K562 (cell line): ENCODE measurements at regions not wholly inside any gene's neighbourhood (a gene's known extent, or its start where the extent isn't known, plus 50 kb on each side); places are given as distances from the start of the nearest gene placed in this dataset.

Experiments
- ATAC-seq: fragments of 200-7000 bp; cut with Tn5 transposase; 3 replicates; pipeline ENCODE4 v1.9.1; 2020; ENCODE audit warnings: moderate library complexity
- BruUV-seq: library from RNA; stranded (reverse); fragments of 400-500 nt; replicated peaks from 2 replicates; lab custom pipeline; 2021; lab: Mats Ljungman, UMichigan
- CTCF ChIA-PET: fragments of 300-600 bp; formaldehyde crosslinking; extraction: SDS; loops from one replicate; lab custom pipeline; 2021; ENCODE audit warnings: low intra/inter-chr PET ratio; lab: Yijun Ruan, JAX
- POLR2A ChIA-PET: fragments of 300-600, 350-650 bp; sonication (Branson Sonifier 250); formaldehyde crosslinking; extraction: SDS; loops from one replicate; lab custom pipeline; 2021; ENCODE audit warnings: antibody characterized with exemption, inconsistent platforms; lab: Yijun Ruan, JAX
- DNase-seq, 4 experiments: peaks; one replicate each; pipeline versions ENCODE4 v3.0.0 to v3.0.0-alpha.2; 2011 to 2018; ENCODE audit warnings: low spot score in 3 of 4, mixed read lengths in 3 of 4; ENCODE audit errors: extremely low read depth in 1 of 4
- FAIRE-seq: peaks from 2 replicates; lab custom pipeline; 2011; peaks lifted over from hg19 to GRCh38; lab: Jason Lieb, UNC
- H2AFZ ChIP-seq: 2 replicates; pipeline ENCODE4 v1.6.0; 2011; ENCODE audit warnings: low read depth, low read length, control low read depth, inconsistent platforms
- H3K27ac ChIP-seq: fragments of 200-600 bp; 3 replicates; pipeline ENCODE4 v1.8.0; 2011; ENCODE audit warnings: low read depth, mild to moderate bottlenecking, control low read depth, inconsistent platforms, low read length, moderate library complexity, mixed read lengths; ENCODE audit errors: extremely low read depth
- H3K27me3 ChIP-seq, 2 experiments: fragments of 300-600 bp in 1 of 2; 2 replicates in 1 of 2; 3 replicates in 1 of 2; pipeline versions ENCODE4 v1.6.0 to v1.8.0; 2011; ENCODE audit warnings: inconsistent platforms in 2 of 2, low read length in 2 of 2, mild to moderate bottlenecking in 1 of 2, mixed read lengths in 1 of 2, moderate library complexity in 1 of 2; ENCODE audit not compliant: control insufficient read depth in 2 of 2, insufficient read depth in 2 of 2
- H3K36me3 ChIP-seq: fragments of 300-600 bp; 3 replicates; pipeline ENCODE4 v1.8.0; 2011; ENCODE audit warnings: mild to moderate bottlenecking, low read length, inconsistent platforms; ENCODE audit not compliant: control insufficient read depth, insufficient read depth
- H3K4me1 ChIP-seq, 2 experiments: fragments of 200-600 bp in 1 of 2; replicated peaks in 1 of 2; 2 replicates in 1 of 2; 3 replicates in 1 of 2; pipeline versions ENCODE4 v1.5.1 to v1.8.0; 2011; ENCODE audit warnings: inconsistent platforms in 2 of 2, low read length in 2 of 2, mild to moderate bottlenecking in 1 of 2, mixed read lengths in 1 of 2, moderate library complexity in 1 of 2; ENCODE audit not compliant: control insufficient read depth in 2 of 2, insufficient read depth in 2 of 2
- H3K4me2 ChIP-seq: 2 replicates; pipeline ENCODE4 v1.6.1; 2011; ENCODE audit warnings: low read length, control low read depth, inconsistent platforms, mixed read lengths; ENCODE audit not compliant: insufficient read depth
- H3K4me3 ChIP-seq: fragments of 200-600 bp; sonication (generic), shearing (Covaris generic); 2 replicates; pipeline ENCODE4 v1.5.1; 2016; ENCODE audit warnings: control low read depth, inconsistent platforms
- H3K79me2 ChIP-seq: fragments of 200-600 bp; 3 replicates; pipeline ENCODE4 v1.8.0; 2011; ENCODE audit warnings: low read length, inconsistent platforms; ENCODE audit not compliant: control insufficient read depth, insufficient read depth
- H3K9ac ChIP-seq, 2 experiments: 2 replicates each; pipeline versions ENCODE4 v1.6.0 to v1.6.1; 2011; ENCODE audit warnings: low read depth in 2 of 2, low read length in 2 of 2, control low read depth in 1 of 2, inconsistent platforms in 1 of 2, mild to moderate bottlenecking in 1 of 2, mixed read lengths in 1 of 2; ENCODE audit not compliant: insufficient read depth in 1 of 2
- H3K9me1 ChIP-seq: one replicate; pipeline ENCODE4 v1.6.0; 2011; ENCODE audit warnings: inconsistent platforms, mild to moderate bottlenecking, low read length, moderate library complexity; ENCODE audit not compliant: control insufficient read depth, insufficient read depth
- H3K9me3 ChIP-seq: replicated peaks from 2 replicates; pipeline ENCODE4 v1.5.1; 2011; ENCODE audit warnings: low read depth, low read length, inconsistent platforms; ENCODE audit not compliant: control insufficient read depth, insufficient read depth
- H4K20me1 ChIP-seq: replicated peaks from 2 replicates; pipeline ENCODE4 v1.6.1; 2011; ENCODE audit warnings: low read length, inconsistent platforms, mixed read lengths; ENCODE audit not compliant: control insufficient read depth, insufficient read depth
- BACH1 ChIP-seq: fragments of 200-800 bp; sonication (Bioruptor generic); IDR thresholded peaks from 2 replicates; pipeline ENCODE4 v1.6.1; 2016; ENCODE audit warnings: missing genetic modification characterization, missing compliant biosample characterization
- BRD9 ChIP-seq: fragments of 450-650 bp; IDR thresholded peaks from 2 replicates; pipeline ENCODE4 v1.6.1; 2018; ENCODE audit warnings: low read depth; ENCODE audit not compliant: partially characterized antibody
- FOSL1 ChIP-seq: fragments of 200-800 bp; sonication (Bioruptor generic); conservative IDR thresholded peaks from 2 replicates; pipeline ENCODE4 v1.6.1; 2016; ENCODE audit warnings: missing genetic modification characterization, missing compliant biosample characterization
- MAFG ChIP-seq: fragments of 450-650 bp; conservative IDR thresholded peaks from 2 replicates; pipeline ENCODE4 v1.6.1; 2016; ENCODE audit warnings: missing genetic modification characterization, missing compliant biosample characterization
- SRSF7 ChIP-seq: fragments of 200-400 bp; formaldehyde crosslinking; optimal IDR thresholded peaks from 2 replicates; pipeline ENCODE3; 2017; ENCODE audit warnings: mild to moderate bottlenecking, low read depth, low read length
- XRCC4 ChIP-seq: IDR thresholded peaks from one replicate; pipeline ENCODE4 v1.6.1; 2011; ENCODE audit not compliant: insufficient read depth, insufficient read length; ENCODE audit errors: extremely low read depth
- ZBED1 ChIP-seq: IDR thresholded peaks from 2 replicates; pipeline ENCODE4 v1.6.1; 2014
- ZNF124 ChIP-seq: sonication (generic); formaldehyde crosslinking; IDR thresholded peaks from 2 replicates; pipeline ENCODE4 v1.8.1; 2022; ENCODE audit warnings: missing genetic modification reagents
- ZNF134 ChIP-seq: fragments of 250-450 bp; sonication (Bioruptor Pico); conservative IDR thresholded peaks from 2 replicates; pipeline ENCODE4 v1.4.0; 2020
- ZNF644 ChIP-seq: fragments of 200-800 bp; sonication (Bioruptor generic); IDR thresholded peaks from 2 replicates; pipeline ENCODE4 v1.6.1; 2016; ENCODE audit warnings: low read depth, missing genetic modification characterization, missing compliant biosample characterization
- ZNF696 ChIP-seq: fragments of 250-450 bp; sonication (Bioruptor Pico); conservative IDR thresholded peaks from 2 replicates; pipeline ENCODE4 v1.4.0; 2020; ENCODE audit warnings: mild to moderate bottlenecking, moderate library complexity
- ZNF778 ChIP-seq: fragments of 450-650 bp; formaldehyde crosslinking; IDR thresholded peaks from 2 replicates; pipeline ENCODE4 v1.4.0; 2020; ENCODE audit warnings: mild to moderate bottlenecking, moderate library complexity
- WGBS: fragments of 100-300 bp; shearing (Covaris generic); methylation state at CpG from one replicate; pipeline ENCODE4 v1.1.6; 2016; ENCODE audit warnings: low coverage, mixed read lengths; ENCODE audit not compliant: insufficient coverage; ENCODE audit errors: missing lambda C conversion rate; 5-methylcytosine and 5-hydroxymethylcytosine counted together
- in situ Hi-C: fragments of 300-500 bp; cut with MboI; formaldehyde crosslinking; loops from 4 replicates; pipeline ENCODE4 v1.15.0; 2018; ENCODE audit warnings: inconsistent platforms, mixed read lengths
- intact Hi-C: fragments of 100-400 bp; cut with micrococcal nuclease; formaldehyde crosslinking; loops from 2 replicates; pipeline ENCODE4 v1.14.2; 2022
- TF ChIP-seq, protein P1 (sequence below): sonication (generic); formaldehyde crosslinking; IDR thresholded peaks from 2 replicates; pipeline ENCODE4 v1.8.0; 2022; ENCODE audit warnings: mild to moderate bottlenecking, missing genetic modification reagents
- TF ChIP-seq, protein P2 (sequence below), 2 experiments: fragments of 450-650 bp; formaldehyde crosslinking in 1 of 2; IDR thresholded peaks; 2 replicates each; pipeline versions ENCODE4 v1.4.0 to v1.6.1; 2014 to 2020; ENCODE audit warnings: mild to moderate bottlenecking in 2 of 2, borderline replicate concordance in 1 of 2, low read depth in 1 of 2
- TF ChIP-seq, protein P3 (sequence below): fragments of 450-650 bp; formaldehyde crosslinking; IDR thresholded peaks from 2 replicates; pipeline ENCODE4 v1.4.0; 2020; ENCODE audit warnings: mild to moderate bottlenecking, moderate library complexity

DNA sequence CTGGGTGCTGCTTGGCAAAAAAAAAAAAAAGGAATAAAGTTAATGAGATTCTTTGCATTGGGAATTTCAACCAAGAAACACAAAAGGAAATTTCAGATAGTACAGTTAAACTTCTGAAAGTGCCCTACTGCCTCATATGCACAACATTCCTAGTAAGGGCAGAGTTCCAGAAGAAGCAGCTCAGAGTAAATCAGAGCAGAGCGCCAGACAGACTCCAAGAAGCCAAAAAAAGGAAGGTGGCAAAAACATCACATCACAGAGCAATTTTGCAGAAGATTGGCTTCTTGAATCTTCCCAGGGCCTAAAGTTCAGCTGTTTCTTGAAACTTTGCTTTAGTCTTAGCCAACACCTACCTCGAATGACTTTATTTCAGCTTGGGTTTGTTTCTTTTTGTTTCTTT lies 544.1 kb downstream of the XPNPEP1 start:
- no peaks in the 10 kb centered on the region for H3K9me3 ChIP-seq
- no peak overlapping the region for H2AFZ ChIP-seq
- H3K9me1 ChIP-seq: no peaks in the 10 kb centered on the region
- H3K4me3 ChIP-seq: no peak overlapping the region
- H3K27me3 ChIP-seq: no peaks in the 10 kb centered on the region
- no peaks in the 10 kb centered on the region for H3K36me3 ChIP-seq
- no peaks in the 10 kb centered on the region for H3K4me1 ChIP-seq
- FAIRE-seq: no peak
- POLR2A ChIA-PET: no interaction called here
- no peak overlapping the region for H3K4me2 ChIP-seq
- intact Hi-C loops: no loop called here
- CTCF ChIA-PET: no interaction called here
- 0% methylated on average over 1 of the region's 2 CpGs for WGBS
- ATAC-seq: no peak
- H4K20me1 ChIP-seq: no peaks in the 10 kb centered on the region
- no peaks in the 10 kb centered on the region for H3K79me2 ChIP-seq
- H3K27ac ChIP-seq: no peak overlapping the region
- no TSS peak for BruUV-seq
- in situ Hi-C loops: no loop called here
- no peak overlapping the region for H3K9ac ChIP-seq
- DNase-seq: no peak
- TF ChIP-seq, protein P1, sequence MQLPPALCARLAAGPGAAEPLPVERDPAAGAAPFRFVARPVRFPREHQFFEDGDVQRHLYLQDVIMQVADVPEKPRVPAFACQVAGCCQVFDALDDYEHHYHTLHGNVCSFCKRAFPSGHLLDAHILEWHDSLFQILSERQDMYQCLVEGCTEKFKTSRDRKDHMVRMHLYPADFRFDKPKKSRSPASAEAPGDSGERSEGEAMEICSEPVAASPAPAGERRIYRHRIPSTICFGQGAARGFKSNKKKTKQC (CRISPR knock-in tag): no peak
- TF ChIP-seq BACH1 (no peak), ZBED1 (no peak), ZNF124 (CRISPR knock-in tag) (no peak), ZNF134 (no peak), MAFG (tag) (no peak), ZNF778 (no peak), FOSL1 (tag) (no peak), SRSF7 (no peak), XRCC4 (no peak), ZNF696 (CRISPR knock-in tag) (no peak), BRD9 (no peak), ZNF644 (tag) (no peak)
- TF ChIP-seq, protein P2, sequence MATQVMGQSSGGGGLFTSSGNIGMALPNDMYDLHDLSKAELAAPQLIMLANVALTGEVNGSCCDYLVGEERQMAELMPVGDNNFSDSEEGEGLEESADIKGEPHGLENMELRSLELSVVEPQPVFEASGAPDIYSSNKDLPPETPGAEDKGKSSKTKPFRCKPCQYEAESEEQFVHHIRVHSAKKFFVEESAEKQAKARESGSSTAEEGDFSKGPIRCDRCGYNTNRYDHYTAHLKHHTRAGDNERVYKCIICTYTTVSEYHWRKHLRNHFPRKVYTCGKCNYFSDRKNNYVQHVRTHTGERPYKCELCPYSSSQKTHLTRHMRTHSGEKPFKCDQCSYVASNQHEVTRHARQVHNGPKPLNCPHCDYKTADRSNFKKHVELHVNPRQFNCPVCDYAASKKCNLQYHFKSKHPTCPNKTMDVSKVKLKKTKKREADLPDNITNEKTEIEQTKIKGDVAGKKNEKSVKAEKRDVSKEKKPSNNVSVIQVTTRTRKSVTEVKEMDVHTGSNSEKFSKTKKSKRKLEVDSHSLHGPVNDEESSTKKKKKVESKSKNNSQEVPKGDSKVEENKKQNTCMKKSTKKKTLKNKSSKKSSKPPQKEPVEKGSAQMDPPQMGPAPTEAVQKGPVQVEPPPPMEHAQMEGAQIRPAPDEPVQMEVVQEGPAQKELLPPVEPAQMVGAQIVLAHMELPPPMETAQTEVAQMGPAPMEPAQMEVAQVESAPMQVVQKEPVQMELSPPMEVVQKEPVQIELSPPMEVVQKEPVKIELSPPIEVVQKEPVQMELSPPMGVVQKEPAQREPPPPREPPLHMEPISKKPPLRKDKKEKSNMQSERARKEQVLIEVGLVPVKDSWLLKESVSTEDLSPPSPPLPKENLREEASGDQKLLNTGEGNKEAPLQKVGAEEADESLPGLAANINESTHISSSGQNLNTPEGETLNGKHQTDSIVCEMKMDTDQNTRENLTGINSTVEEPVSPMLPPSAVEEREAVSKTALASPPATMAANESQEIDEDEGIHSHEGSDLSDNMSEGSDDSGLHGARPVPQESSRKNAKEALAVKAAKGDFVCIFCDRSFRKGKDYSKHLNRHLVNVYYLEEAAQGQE (IDR thresholded peaks at IDR 0.05; ENCODE audit: borderline replicate concordance): no peak
- TF ChIP-seq, protein P2 (CRISPR knock-in tag; IDR thresholded peaks at IDR 0.05; ENCODE audit: low read depth): no peak
- TF ChIP-seq, protein P3, sequence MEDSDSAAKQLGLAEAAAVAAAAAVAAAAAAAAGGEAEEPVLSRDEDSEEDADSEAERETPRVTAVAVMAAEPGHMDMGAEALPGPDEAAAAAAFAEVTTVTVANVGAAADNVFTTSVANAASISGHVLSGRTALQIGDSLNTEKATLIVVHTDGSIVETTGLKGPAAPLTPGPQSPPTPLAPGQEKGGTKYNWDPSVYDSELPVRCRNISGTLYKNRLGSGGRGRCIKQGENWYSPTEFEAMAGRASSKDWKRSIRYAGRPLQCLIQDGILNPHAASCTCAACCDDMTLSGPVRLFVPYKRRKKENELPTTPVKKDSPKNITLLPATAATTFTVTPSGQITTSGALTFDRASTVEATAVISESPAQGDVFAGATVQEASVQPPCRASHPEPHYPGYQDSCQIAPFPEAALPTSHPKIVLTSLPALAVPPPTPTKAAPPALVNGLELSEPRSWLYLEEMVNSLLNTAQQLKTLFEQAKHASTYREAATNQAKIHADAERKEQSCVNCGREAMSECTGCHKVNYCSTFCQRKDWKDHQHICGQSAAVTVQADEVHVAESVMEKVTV (CRISPR knock-in tag): no peak
